Muscle layer of colon (tissue), 2 donors: ENCODE measurements at regions not wholly inside any gene's neighbourhood (a gene's known extent, or its start where the extent isn't known, plus 50 kb on each side); places are given as distances from the start of the nearest gene placed in this dataset.
"Not testable (repeated sequence)": the region's sequence is repeated elsewhere in the genome, so short reads cannot be mapped to it uniquely, and the experiment has no call there.

Source experiments
- H3K27ac ChIP-seq: one replicate; pipeline ENCODE4 v1.7.0; 2013; ENCODE audit warnings: low read depth, mild to moderate bottlenecking, low read length, moderate library complexity
- H3K27me3 ChIP-seq, 2 donors: one replicate each; pipeline ENCODE4 v1.7.0; 2013; ENCODE audit warnings: low read length in 2 of 2, mild to moderate bottlenecking in 2 of 2; ENCODE audit not compliant: insufficient read depth in 2 of 2, control insufficient read depth in 1 of 2
- H3K36me3 ChIP-seq: one replicate; pipeline ENCODE4 v1.7.0; 2013; ENCODE audit warnings: mild to moderate bottlenecking, low read length; ENCODE audit not compliant: insufficient read depth
- H3K4me1 ChIP-seq: one replicate; pipeline ENCODE4 v1.7.0; 2013; ENCODE audit warnings: mild to moderate bottlenecking, low read length; ENCODE audit not compliant: insufficient read depth
- H3K4me3 ChIP-seq, 2 donors: one replicate each; pipeline ENCODE4 v1.7.0; 2013; ENCODE audit warnings: low read length in 2 of 2, low read depth in 1 of 2, mild to moderate bottlenecking in 1 of 2, moderate library complexity in 1 of 2
- H3K9ac ChIP-seq: one replicate; pipeline ENCODE4 v1.7.0; 2013; ENCODE audit warnings: low read length
- H3K9me3 ChIP-seq: one replicate; pipeline ENCODE4 v1.7.0; 2013; ENCODE audit warnings: mild to moderate bottlenecking, low read length
- donor health status: abdominal sarcoma.
- donor health status: Adenocarcinoma of cecum.

- no peaks in the 10 kb centered on the region for H3K27me3 ChIP-seq
- H3K9me3 ChIP-seq, result no peaks in the 10 kb centered on the region
- no peaks in the 10 kb centered on the region for H3K36me3 ChIP-seq
- H3K9ac ChIP-seq, result no peak overlapping the region
- H3K4me1 ChIP-seq, result peaks cover 9% of the 10 kb centered on the region
- H3K4me3 ChIP-seq, result no peak overlapping the region
- H3K27ac ChIP-seq, result no peak overlapping the region
Observed at GRCh38 chr2:221914334-221914880, 342.3 kb upstream of the EPHA4 start.

DNA sequence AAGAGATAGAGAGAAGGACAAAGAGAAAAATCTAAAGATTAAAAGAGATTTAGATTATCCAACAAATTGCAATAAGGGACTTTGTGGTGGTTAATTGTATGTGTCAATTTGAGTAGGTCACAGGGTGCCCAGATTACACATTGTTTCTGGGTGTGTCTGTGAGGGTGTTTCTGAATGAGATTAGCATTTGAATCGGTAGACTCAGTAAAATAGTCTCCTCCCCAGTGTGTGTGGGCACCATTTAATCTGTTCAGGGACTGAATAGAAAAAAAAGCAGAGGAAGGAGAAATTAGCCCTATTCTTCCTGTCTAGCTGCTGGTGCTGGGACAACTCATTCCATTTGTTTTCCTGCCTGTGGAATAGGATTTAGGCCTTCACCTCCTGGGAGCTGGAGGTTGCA lies 339.8 kb upstream of the EPHA4 start:
- no peaks in the 10 kb centered on the region for H3K27me3 ChIP-seq
- no peak overlapping the region for H3K4me3 ChIP-seq
- H3K9me3 ChIP-seq, result no peaks in the 10 kb centered on the region
- H3K36me3 ChIP-seq, result no peaks in the 10 kb centered on the region
- H3K9ac ChIP-seq, result no peak overlapping the region
- no peak overlapping the region for H3K27ac ChIP-seq
- H3K4me1 ChIP-seq, result peaks cover 9% of the 10 kb centered on the region

- no peak overlapping the region for H3K27ac ChIP-seq
- no peaks in the 10 kb centered on the region for H3K9me3 ChIP-seq
- no peak overlapping the region for H3K9ac ChIP-seq
- no peak overlapping the region for H3K4me3 ChIP-seq
- no peaks in the 10 kb centered on the region for H3K36me3 ChIP-seq
- peaks cover 9% of the 10 kb centered on the region for H3K4me1 ChIP-seq
- no peaks in the 10 kb centered on the region for H3K27me3 ChIP-seq
Observed at GRCh38 chr2:221911321-221911720, 339.2 kb upstream of the EPHA4 start.

- H3K36me3 ChIP-seq, result no peaks in the 10 kb centered on the region
- H3K9me3 ChIP-seq, result no peaks in the 10 kb centered on the region
- no peaks in the 10 kb centered on the region for H3K4me1 ChIP-seq
- no peak overlapping the region for H3K9ac ChIP-seq
- H3K27ac ChIP-seq, result no peak overlapping the region
- no peaks in the 10 kb centered on the region for H3K27me3 ChIP-seq
- H3K4me3 ChIP-seq, result no peak overlapping the region
Observed at GRCh38 chr2:221908518-221908917, 336.4 kb upstream of the EPHA4 start.

- H3K4me3 ChIP-seq, result no peak overlapping the region
- no peaks in the 10 kb centered on the region for H3K27me3 ChIP-seq
- no peak overlapping the region for H3K27ac ChIP-seq
- H3K36me3 ChIP-seq, result no peaks in the 10 kb centered on the region
- H3K4me1 ChIP-seq, result peaks cover 15% of the 10 kb centered on the region
- H3K9ac ChIP-seq, result no peak overlapping the region
- H3K9me3 ChIP-seq, result no peaks in the 10 kb centered on the region
Observed at GRCh38 chr2:221897718-221898117, 325.6 kb upstream of the EPHA4 start.

- Histone ChIP-seq H3K9me3 (no peaks in the 10 kb centered on the region), H3K36me3 (no peaks in the 10 kb centered on the region), H3K27me3 (no peaks in the 10 kb centered on the region), H3K4me1 (peaks cover 15% of the 10 kb centered on the region), H3K9ac (no peak overlapping the region), H3K4me3 (no peak overlapping the region), H3K27ac (no peak overlapping the region)
Observed at GRCh38 chr2:221896505-221897151, 324.5 kb upstream of the EPHA4 start.

- Histone ChIP-seq H3K4me3 (no peak overlapping the region), H3K27me3 (no peaks in the 10 kb centered on the region), H3K9ac (no peak overlapping the region), H3K27ac (peak overlapping the region; percentile 19), H3K9me3 (no peaks in the 10 kb centered on the region), H3K4me1 (peaks cover 15% of the 10 kb centered on the region), H3K36me3 (no peaks in the 10 kb centered on the region)
Observed at GRCh38 chr2:221895366-221896121, 323.4 kb upstream of the EPHA4 start.

DNA sequence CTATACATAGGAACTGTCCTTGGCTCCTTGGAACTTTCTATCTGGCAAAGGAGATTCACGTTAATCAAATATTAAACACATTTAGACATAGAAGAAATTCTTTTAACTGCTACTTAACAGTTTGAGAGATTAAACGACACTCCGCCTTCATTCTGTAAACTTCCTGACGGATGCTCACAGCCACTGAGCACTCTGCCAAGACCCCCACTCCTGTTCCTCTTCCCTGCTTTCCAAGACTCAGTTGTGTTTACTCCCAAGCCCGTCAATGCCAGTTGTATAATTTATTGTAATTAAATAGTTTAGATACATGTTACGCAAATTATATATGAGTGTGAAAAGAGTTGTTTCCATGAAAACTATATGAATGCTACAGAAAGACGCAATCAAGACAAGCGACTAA lies 321.4 kb upstream of the EPHA4 start:
- Histone ChIP-seq H3K27me3 (no peaks in the 10 kb centered on the region), H3K9ac (no peak overlapping the region), H3K4me3 (no peak overlapping the region), H3K9me3 (no peaks in the 10 kb centered on the region), H3K36me3 (no peaks in the 10 kb centered on the region), H3K4me1 (peaks cover 15% of the 10 kb centered on the region), H3K27ac (no peak overlapping the region)

- H3K4me1 ChIP-seq, result peaks cover 15% of the 10 kb centered on the region
- not testable (repeated sequence) for H3K9me3 ChIP-seq, H3K27ac ChIP-seq, H3K9ac ChIP-seq, H3K27me3 ChIP-seq, H3K4me3 ChIP-seq, H3K36me3 ChIP-seq
Observed at GRCh38 chr2:221892006-221892405, 319.9 kb upstream of the EPHA4 start.

DNA sequence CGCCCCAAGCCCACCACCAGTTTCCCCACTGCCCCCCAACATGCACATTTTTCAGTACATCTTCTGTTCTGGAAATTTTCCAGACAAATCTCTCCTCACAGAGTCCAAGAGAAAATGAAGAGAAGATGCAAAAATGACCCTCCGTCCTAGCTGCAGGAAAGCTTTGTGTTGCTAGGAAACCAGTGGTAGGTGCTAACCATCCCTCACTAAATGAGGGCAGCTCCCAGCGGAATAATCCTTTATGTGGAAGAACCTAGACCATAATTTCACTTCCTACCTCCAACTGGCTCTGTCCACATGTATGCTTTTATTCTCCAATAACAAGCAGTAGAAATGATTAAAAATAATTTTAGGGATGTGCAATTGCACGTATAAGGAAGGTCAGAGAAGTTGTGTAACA lies 311.9 kb upstream of the EPHA4 start:
- H3K4me1 ChIP-seq, result no peaks in the 10 kb centered on the region
- H3K4me3 ChIP-seq, result no peak overlapping the region
- no peak overlapping the region for H3K27ac ChIP-seq
- no peak overlapping the region for H3K9ac ChIP-seq
- no peaks in the 10 kb centered on the region for H3K27me3 ChIP-seq
- no peaks in the 10 kb centered on the region for H3K36me3 ChIP-seq
- no peaks in the 10 kb centered on the region for H3K9me3 ChIP-seq

- Histone ChIP-seq H3K36me3 (no peaks in the 10 kb centered on the region), H3K27me3 (no peaks in the 10 kb centered on the region)
Observed at GRCh38 chr2:221876016-221876415, 303.9 kb upstream of the EPHA4 start.

DNA sequence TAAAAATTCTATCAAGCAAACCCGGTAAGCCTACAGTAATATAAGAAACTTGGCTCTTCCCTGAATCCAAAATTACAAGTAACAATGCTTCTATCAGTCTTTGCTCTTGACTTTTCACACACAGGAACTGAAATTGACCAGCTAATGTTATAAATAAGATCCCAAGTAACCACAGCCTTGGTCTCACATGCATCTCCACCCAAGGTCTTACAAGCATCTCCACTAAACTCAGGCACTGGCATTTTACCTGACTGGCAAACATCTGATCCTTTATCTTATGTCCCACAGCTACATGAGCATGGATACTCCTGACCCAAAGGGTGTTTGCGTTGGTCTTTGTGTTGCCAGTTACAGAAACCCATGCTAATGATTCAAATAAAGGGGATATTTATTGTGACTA lies 302.3 kb upstream of the EPHA4 start:
- H3K27me3 ChIP-seq, result no peaks in the 10 kb centered on the region

More at GRCh38 chr2:221876016-221876415, 303.9 kb upstream of the EPHA4 start:
- no peaks in the 10 kb centered on the region for H3K9me3 ChIP-seq
- no peak overlapping the region for H3K4me3 ChIP-seq
- no peak overlapping the region for H3K9ac ChIP-seq
- H3K4me1 ChIP-seq, result no peaks in the 10 kb centered on the region
- no peak overlapping the region for H3K27ac ChIP-seq

More for the DNA sequence above, 302.3 kb upstream of the EPHA4 start:
- Histone ChIP-seq H3K4me1 (no peaks in the 10 kb centered on the region), H3K4me3 (no peak overlapping the region), H3K9ac (no peak overlapping the region), H3K27ac (no peak overlapping the region), H3K9me3 (no peaks in the 10 kb centered on the region), H3K36me3 (no peaks in the 10 kb centered on the region)
